ENCODE measurements at regions not wholly inside any gene's neighbourhood (a gene's known extent, or its start where the extent isn't known, plus 50 kb on each side); places are given as distances from the start of the nearest gene placed in this dataset.

DNA sequence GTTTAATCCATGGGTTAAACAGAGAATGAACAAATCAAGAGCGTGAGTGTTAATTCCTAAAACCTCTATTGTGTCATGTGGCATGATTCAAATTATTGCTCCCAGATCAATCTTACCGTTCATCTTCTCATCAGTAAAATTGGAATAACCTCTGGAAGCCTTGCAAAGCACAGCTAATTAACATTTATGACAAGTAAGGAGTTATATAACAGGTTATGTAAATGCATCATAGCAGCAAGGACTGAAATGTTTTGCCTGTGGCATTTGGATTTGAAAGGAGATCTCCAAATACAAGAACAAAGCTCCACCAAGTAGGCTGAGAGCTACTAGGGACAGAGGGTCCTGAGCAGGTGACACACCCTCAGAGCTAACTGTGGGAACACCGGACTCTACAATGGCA, 502.9 kb upstream of the CELF2 start:
- Histone ChIP-seq H3K4me3 (replicated peaks; ENCODE audit: insufficient read depth, low read length) (no peak overlapping the region), H3K27ac (replicated peaks) (no peak overlapping the region), H3K27me3 (ENCODE audit: insufficient read depth, poor library complexity, severe bottlenecking) (no peaks in the 10 kb centered on the region)
- no peak for DNase-seq (ENCODE audit: low read depth in 1 of 2, low spot score in 1 of 2)
- TF ChIP-seq POLR2AphosphoS5 (IDR thresholded peaks at IDR 0.05; ENCODE audit: low read depth) (no peak), GABPA (IDR thresholded peaks at IDR 0.05; ENCODE audit: low read depth) (no peak), SPI1 (IDR thresholded peaks at IDR 0.05; ENCODE audit: borderline replicate concordance, low read depth) (no peak)
- TF ChIP-seq, protein P1, sequence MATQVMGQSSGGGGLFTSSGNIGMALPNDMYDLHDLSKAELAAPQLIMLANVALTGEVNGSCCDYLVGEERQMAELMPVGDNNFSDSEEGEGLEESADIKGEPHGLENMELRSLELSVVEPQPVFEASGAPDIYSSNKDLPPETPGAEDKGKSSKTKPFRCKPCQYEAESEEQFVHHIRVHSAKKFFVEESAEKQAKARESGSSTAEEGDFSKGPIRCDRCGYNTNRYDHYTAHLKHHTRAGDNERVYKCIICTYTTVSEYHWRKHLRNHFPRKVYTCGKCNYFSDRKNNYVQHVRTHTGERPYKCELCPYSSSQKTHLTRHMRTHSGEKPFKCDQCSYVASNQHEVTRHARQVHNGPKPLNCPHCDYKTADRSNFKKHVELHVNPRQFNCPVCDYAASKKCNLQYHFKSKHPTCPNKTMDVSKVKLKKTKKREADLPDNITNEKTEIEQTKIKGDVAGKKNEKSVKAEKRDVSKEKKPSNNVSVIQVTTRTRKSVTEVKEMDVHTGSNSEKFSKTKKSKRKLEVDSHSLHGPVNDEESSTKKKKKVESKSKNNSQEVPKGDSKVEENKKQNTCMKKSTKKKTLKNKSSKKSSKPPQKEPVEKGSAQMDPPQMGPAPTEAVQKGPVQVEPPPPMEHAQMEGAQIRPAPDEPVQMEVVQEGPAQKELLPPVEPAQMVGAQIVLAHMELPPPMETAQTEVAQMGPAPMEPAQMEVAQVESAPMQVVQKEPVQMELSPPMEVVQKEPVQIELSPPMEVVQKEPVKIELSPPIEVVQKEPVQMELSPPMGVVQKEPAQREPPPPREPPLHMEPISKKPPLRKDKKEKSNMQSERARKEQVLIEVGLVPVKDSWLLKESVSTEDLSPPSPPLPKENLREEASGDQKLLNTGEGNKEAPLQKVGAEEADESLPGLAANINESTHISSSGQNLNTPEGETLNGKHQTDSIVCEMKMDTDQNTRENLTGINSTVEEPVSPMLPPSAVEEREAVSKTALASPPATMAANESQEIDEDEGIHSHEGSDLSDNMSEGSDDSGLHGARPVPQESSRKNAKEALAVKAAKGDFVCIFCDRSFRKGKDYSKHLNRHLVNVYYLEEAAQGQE (IDR thresholded peaks at IDR 0.05; ENCODE audit: insufficient replicate concordance, low read depth) = no peak
- TF ChIP-seq, protein P2, sequence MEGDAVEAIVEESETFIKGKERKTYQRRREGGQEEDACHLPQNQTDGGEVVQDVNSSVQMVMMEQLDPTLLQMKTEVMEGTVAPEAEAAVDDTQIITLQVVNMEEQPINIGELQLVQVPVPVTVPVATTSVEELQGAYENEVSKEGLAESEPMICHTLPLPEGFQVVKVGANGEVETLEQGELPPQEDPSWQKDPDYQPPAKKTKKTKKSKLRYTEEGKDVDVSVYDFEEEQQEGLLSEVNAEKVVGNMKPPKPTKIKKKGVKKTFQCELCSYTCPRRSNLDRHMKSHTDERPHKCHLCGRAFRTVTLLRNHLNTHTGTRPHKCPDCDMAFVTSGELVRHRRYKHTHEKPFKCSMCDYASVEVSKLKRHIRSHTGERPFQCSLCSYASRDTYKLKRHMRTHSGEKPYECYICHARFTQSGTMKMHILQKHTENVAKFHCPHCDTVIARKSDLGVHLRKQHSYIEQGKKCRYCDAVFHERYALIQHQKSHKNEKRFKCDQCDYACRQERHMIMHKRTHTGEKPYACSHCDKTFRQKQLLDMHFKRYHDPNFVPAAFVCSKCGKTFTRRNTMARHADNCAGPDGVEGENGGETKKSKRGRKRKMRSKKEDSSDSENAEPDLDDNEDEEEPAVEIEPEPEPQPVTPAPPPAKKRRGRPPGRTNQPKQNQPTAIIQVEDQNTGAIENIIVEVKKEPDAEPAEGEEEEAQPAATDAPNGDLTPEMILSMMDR (IDR thresholded peaks at IDR 0.05; ENCODE audit: insufficient read depth, low read length) = no peak

DNA sequence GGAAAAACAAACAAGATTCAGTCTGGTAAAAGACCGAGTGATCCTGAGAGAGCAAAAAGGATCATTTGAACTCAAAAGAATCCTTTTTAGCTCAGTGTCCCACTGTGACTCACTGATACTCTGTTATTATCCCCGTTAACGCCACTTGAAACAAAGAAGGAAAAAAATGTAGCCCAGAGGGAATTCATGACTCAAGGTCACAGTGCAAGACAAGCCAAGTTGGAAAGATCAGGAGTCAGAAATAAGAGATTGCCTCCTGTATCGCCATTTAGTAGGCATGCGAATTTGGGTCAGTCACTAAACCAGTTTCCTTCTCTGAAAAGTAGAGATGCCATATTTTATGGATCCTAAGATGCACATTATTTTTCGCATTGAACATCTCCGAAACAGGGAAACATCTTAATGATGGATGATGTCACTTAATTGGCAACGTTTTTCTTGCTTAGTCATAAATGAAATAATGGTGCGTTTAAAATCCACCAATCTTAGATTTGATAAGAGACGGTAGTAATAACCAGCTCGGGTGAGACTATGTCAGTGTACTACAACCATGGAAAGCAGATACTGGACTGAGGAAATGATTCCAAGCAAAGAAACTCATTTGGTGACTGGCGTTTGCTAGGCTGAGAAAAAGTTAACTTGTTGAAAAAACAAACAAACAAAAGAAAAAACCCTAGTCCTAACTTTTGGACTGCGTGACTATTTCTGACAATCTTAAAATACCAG, 502.0 kb upstream of the CELF2 start:
- Histone ChIP-seq H3K4me3 (replicated peaks; ENCODE audit: insufficient read depth, low read length) (no peak overlapping the region), H3K27me3 (ENCODE audit: insufficient read depth, poor library complexity, severe bottlenecking) (no peaks in the 10 kb centered on the region), H3K27ac (replicated peaks) (no peak overlapping the region)
- TF ChIP-seq GABPA (IDR thresholded peaks at IDR 0.05; ENCODE audit: low read depth) (no peak), POLR2AphosphoS5 (IDR thresholded peaks at IDR 0.05; ENCODE audit: low read depth) (no peak), SPI1 (IDR thresholded peaks at IDR 0.05; ENCODE audit: borderline replicate concordance, low read depth) (no peak)
- TF ChIP-seq, protein P1 (IDR thresholded peaks at IDR 0.05; ENCODE audit: insufficient replicate concordance, low read depth) = no peak
- TF ChIP-seq, protein P2 (IDR thresholded peaks at IDR 0.05; ENCODE audit: insufficient read depth, low read length) = no peak
- no peak for DNase-seq (ENCODE audit: low read depth in 1 of 2, low spot score in 1 of 2)

DNA sequence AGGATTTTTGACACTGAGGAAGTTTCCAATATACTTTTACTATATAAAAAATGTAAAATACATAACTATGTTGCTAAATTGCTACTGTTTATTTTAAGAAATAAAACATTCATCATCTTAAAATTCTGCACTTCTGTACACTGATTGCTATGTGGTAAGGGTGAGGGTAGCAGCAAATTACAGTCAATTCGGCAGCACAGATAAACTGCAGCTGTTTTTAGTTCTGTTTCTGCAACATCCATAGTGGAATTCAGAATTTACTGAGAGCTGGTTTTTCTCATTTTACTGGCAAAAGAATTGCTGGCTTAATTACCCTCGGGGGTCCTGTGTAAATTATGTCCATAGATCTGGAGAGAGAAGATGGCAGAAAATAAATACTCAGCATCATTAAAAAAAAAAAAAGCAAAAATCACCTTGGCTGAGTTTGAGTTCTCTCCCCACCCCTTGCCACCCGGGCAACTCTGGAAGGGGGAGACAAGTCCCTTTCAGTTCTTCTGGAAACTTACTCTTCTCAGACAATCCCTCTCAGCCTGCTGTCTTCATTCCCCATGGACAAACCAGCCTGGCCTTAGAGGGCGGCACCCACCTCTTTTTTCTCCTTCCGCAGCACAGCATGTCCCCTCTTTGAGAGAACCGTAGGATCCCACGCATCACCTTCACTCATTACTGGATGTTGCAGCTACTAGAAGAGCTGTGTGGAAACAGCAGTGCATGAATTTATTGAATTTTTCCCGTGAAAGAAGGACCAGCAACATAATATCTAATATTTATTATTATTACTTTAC, 501.1 kb upstream of the CELF2 start:
- Histone ChIP-seq H3K27me3 (ENCODE audit: insufficient read depth, poor library complexity, severe bottlenecking) (no peaks in the 10 kb centered on the region), H3K27ac (replicated peaks) (no peak overlapping the region), H3K4me3 (replicated peaks; ENCODE audit: insufficient read depth, low read length) (no peak overlapping the region)
- no peak for TF ChIP-seq SPI1 (IDR thresholded peaks at IDR 0.05; ENCODE audit: borderline replicate concordance, low read depth)
- no peak for DNase-seq (ENCODE audit: low read depth in 1 of 2, low spot score in 1 of 2)

DNA sequence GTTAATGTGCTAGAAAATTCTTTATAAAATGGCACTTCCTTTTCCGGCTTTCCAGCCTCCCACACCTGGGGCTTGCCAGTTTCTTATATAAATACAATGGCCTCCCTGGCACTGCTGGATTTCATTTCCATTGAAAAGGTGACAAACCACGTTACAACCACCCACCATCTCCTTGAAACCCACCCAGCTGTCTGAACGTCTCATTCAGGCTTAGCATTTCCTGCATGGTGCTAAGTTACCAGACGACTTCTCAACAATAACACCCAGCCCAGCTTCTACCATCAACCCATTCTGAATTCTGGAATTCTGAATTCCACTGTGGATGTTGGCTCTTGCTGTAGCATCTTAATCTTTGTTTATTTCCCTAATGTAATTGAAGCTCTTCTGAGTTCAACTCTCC, 499.8 kb upstream of the CELF2 start:
- H3K4me3 ChIP-seq (replicated peaks; ENCODE audit: insufficient read depth, low read length) = no peak overlapping the region
- no peak for DNase-seq (ENCODE audit: low read depth in 1 of 2, low spot score in 1 of 2)
- no peak overlapping the region for H3K27ac ChIP-seq (replicated peaks)
- no peaks in the 10 kb centered on the region for H3K27me3 ChIP-seq (ENCODE audit: insufficient read depth, poor library complexity, severe bottlenecking)
- TF ChIP-seq POLR2AphosphoS5 (IDR thresholded peaks at IDR 0.05; ENCODE audit: low read depth) = no peak
- TF ChIP-seq GABPA (IDR thresholded peaks at IDR 0.05; ENCODE audit: low read depth) = no peak
- TF ChIP-seq, protein P2 (IDR thresholded peaks at IDR 0.05; ENCODE audit: insufficient read depth, low read length) = no peak
- no peak for TF ChIP-seq SPI1 (IDR thresholded peaks at IDR 0.05; ENCODE audit: borderline replicate concordance, low read depth)
- TF ChIP-seq, protein P1 (IDR thresholded peaks at IDR 0.05; ENCODE audit: insufficient replicate concordance, low read depth) = no peak

Data from HL-60 (cell line).